Astrocyte (in vitro differentiated cells and primary cell): ENCODE measurements at regions not wholly inside any gene's neighbourhood (a gene's known extent, or its start where the extent isn't known, plus 50 kb on each side); places are given as distances from the start of the nearest gene placed in this dataset.
A peak's percentile ranks its signal among the peaks of the same experiment; 100 is the strongest.

Source experiments
- DNase-seq: peaks from one replicate; pipeline ENCODE4 v3.0.0-alpha.2; 2010; ENCODE audit warnings: low read depth
- FAIRE-seq: peaks from 2 replicates; lab custom pipeline; 2011; peaks lifted over from hg19 to GRCh38; lab: Jason Lieb, UNC
- H2AFZ ChIP-seq: 2 replicates; pipeline ENCODE4 v1.6.0; 2012; ENCODE audit warnings: low read depth, low read length, inconsistent platforms
- H3K27ac ChIP-seq: 2 replicates; pipeline ENCODE4 v1.5.1; 2011; ENCODE audit warnings: low read depth, low read length, inconsistent platforms
- H3K27me3 ChIP-seq: 2 replicates; pipeline ENCODE4 v1.6.0; 2011; ENCODE audit warnings: low read length, inconsistent platforms; ENCODE audit not compliant: insufficient read depth
- H3K36me3 ChIP-seq: 2 replicates; pipeline ENCODE4 v1.5.1; 2011; ENCODE audit warnings: low read length, inconsistent platforms; ENCODE audit not compliant: insufficient read depth
- H3K4me1 ChIP-seq: 2 replicates; pipeline ENCODE4 v1.5.1; 2011; ENCODE audit warnings: low read length, inconsistent platforms; ENCODE audit not compliant: insufficient read depth
- H3K4me2 ChIP-seq: 2 replicates; pipeline ENCODE4 v1.6.0; 2012; ENCODE audit warnings: low read length, inconsistent platforms
- H3K4me3 ChIP-seq: 2 replicates; pipeline ENCODE4 v1.5.1; 2011; ENCODE audit warnings: low read depth, mild to moderate bottlenecking, low read length, inconsistent platforms; ENCODE audit not compliant: insufficient read depth
- H3K79me2 ChIP-seq: 2 replicates; pipeline ENCODE4 v1.6.0; 2012; ENCODE audit warnings: mild to moderate bottlenecking, low read length, inconsistent platforms; ENCODE audit not compliant: insufficient read depth
- H3K9ac ChIP-seq: 2 replicates; pipeline ENCODE4 v1.6.0; 2012; ENCODE audit warnings: mild to moderate bottlenecking, low read length, inconsistent platforms
- H3K9me3 ChIP-seq: 2 replicates; pipeline ENCODE4 v1.5.1; 2012; ENCODE audit warnings: low read depth, mild to moderate bottlenecking, low read length, inconsistent platforms; ENCODE audit not compliant: insufficient read depth
- H4K20me1 ChIP-seq: 2 replicates; pipeline ENCODE4 v1.6.0; 2012; ENCODE audit warnings: low read length, inconsistent platforms; ENCODE audit not compliant: insufficient read depth
- H3K27ac Mint-ChIP-seq: one replicate; pipeline ENCODE4 v1.8.0; 2021; ENCODE audit warnings: mild to moderate bottlenecking, mixed read lengths; ENCODE audit not compliant: unreplicated experiment
- H3K27me3 Mint-ChIP-seq: one replicate; pipeline ENCODE4 v1.8.0; 2021; ENCODE audit warnings: low read depth, mixed read lengths; ENCODE audit not compliant: unreplicated experiment
- H3K36me3 Mint-ChIP-seq: one replicate; pipeline ENCODE4 v1.8.0; 2021; ENCODE audit warnings: low read depth, mixed read lengths; ENCODE audit not compliant: unreplicated experiment
- H3K4me1 Mint-ChIP-seq: one replicate; pipeline ENCODE4 v1.8.0; 2021; ENCODE audit warnings: low read depth, mixed read lengths; ENCODE audit not compliant: unreplicated experiment
- H3K4me3 Mint-ChIP-seq: one replicate; pipeline ENCODE4 v1.8.0; 2021; ENCODE audit warnings: mild to moderate bottlenecking, moderate library complexity, mixed read lengths; ENCODE audit not compliant: unreplicated experiment
- H3K9me3 Mint-ChIP-seq: one replicate; pipeline ENCODE4 v1.8.0; 2021; ENCODE audit warnings: mild to moderate bottlenecking, mixed read lengths; ENCODE audit not compliant: unreplicated experiment
- CTCF ChIP-seq: IDR thresholded peaks from 2 replicates; pipeline ENCODE4 v1.5.1; 2011; ENCODE audit warnings: low read depth, mild to moderate bottlenecking, inconsistent platforms, low read length, moderate library complexity; ENCODE audit not compliant: insufficient read depth
- EZH2 ChIP-seq: IDR thresholded peaks from 2 replicates; pipeline ENCODE4 v1.6.1; 2012; ENCODE audit warnings: mild to moderate bottlenecking, low read length, inconsistent platforms; ENCODE audit not compliant: insufficient read depth

GRCh38 chr1:38239258-38239835, 192.8 kb upstream of the POU3F1 start:
- no peak for FAIRE-seq
- TF ChIP-seq CTCF = no peak
- TF ChIP-seq EZH2 = no peak
- Histone ChIP-seq H3K36me3 (no peaks in the 10 kb centered on the region), H3K9ac (no peak overlapping the region), H3K27me3 (no peaks in the 10 kb centered on the region), H3K27ac (no peak overlapping the region), H2AFZ (no peak overlapping the region), H4K20me1 (no peaks in the 10 kb centered on the region), H3K4me1 (peaks cover 8% of the 10 kb centered on the region), H3K4me3 (no peak overlapping the region), H3K9me3 (no peaks in the 10 kb centered on the region), H3K4me2 (no peak overlapping the region), H3K79me2 (no peaks in the 10 kb centered on the region)
- H3K27me3 Mint-ChIP-seq = peaks cover 14% of the 10 kb centered on the region
- no peak overlapping the region for H3K4me3 Mint-ChIP-seq
- DNase-seq = no peak
- no peaks in the 10 kb centered on the region for H3K36me3 Mint-ChIP-seq
- peaks cover 7% of the 10 kb centered on the region for H3K4me1 Mint-ChIP-seq
- H3K9me3 Mint-ChIP-seq = peaks cover 4% of the 10 kb centered on the region
- H3K27ac Mint-ChIP-seq = no peak overlapping the region

- Histone ChIP-seq H3K4me2 (no peak overlapping the region), H3K27ac (no peak overlapping the region), H3K4me3 (no peak overlapping the region), H3K4me1 (peaks cover 8% of the 10 kb centered on the region), H3K9ac (no peak overlapping the region), H3K9me3 (no peaks in the 10 kb centered on the region), H3K79me2 (no peaks in the 10 kb centered on the region), H4K20me1 (no peaks in the 10 kb centered on the region), H2AFZ (no peak overlapping the region), H3K36me3 (no peaks in the 10 kb centered on the region), H3K27me3 (no peaks in the 10 kb centered on the region)
- Mint-ChIP-seq H3K4me3 (no peak overlapping the region), H3K4me1 (peaks cover 7% of the 10 kb centered on the region), H3K36me3 (no peaks in the 10 kb centered on the region), H3K27ac (no peak overlapping the region), H3K9me3 (peaks cover 5% of the 10 kb centered on the region), H3K27me3 (peaks cover 5% of the 10 kb centered on the region)
- TF ChIP-seq CTCF (no peak), EZH2 (no peak)
- FAIRE-seq (no peak), DNase-seq (no peak)
Measured at GRCh38 chr1:38238294-38238693, 191.7 kb upstream of the POU3F1 start.

GRCh38 chr1:38235705-38236104, 189.1 kb upstream of the POU3F1 start:
- Histone ChIP-seq H3K79me2 (no peaks in the 10 kb centered on the region), H2AFZ (peak overlapping the region; percentile 23), H3K4me3 (no peak overlapping the region), H3K27ac (peak overlapping the region; percentile 18), H3K36me3 (no peaks in the 10 kb centered on the region), H3K4me1 (peaks cover 8% of the 10 kb centered on the region), H3K9ac (no peak overlapping the region), H3K9me3 (peaks cover 4% of the 10 kb centered on the region), H4K20me1 (no peaks in the 10 kb centered on the region), H3K27me3 (no peaks in the 10 kb centered on the region), H3K4me2 (peak overlapping the region; percentile 81)
- no peak overlapping the region for H3K4me3 Mint-ChIP-seq
- peaks cover 2% of the 10 kb centered on the region for H3K36me3 Mint-ChIP-seq
- FAIRE-seq (peak; percentile 78), DNase-seq (peak; percentile 88)
- no peak for TF ChIP-seq CTCF
- TF ChIP-seq EZH2 = no peak
- peak overlapping the region; percentile 16 for H3K27ac Mint-ChIP-seq
- H3K27me3 Mint-ChIP-seq = peaks cover 13% of the 10 kb centered on the region
- H3K9me3 Mint-ChIP-seq = peaks cover 5% of the 10 kb centered on the region
- H3K4me1 Mint-ChIP-seq = peaks cover 7% of the 10 kb centered on the region
